GM12878 (cell line): ENCODE measurements at regions not wholly inside any gene's neighbourhood (a gene's known extent, or its start where the extent isn't known, plus 50 kb on each side); places are given as distances from the start of the nearest gene placed in this dataset.

Source experiments
- ATAC-seq: fragments of 200-7000 bp; cut with Tn5 transposase; 3 replicates; pipeline ENCODE4 v1.9.1; 2020; ENCODE audit warnings: mild to moderate bottlenecking, moderate library complexity
- BruUV-seq: library from RNA; stranded (reverse); fragments of 400-500 nt; replicated peaks from 2 replicates; lab custom pipeline; 2021; lab: Mats Ljungman, UMichigan
- CTCF ChIA-PET: fragments of 300-600 bp; sonication (Branson Sonifier 250); formaldehyde crosslinking; extraction: SDS; loops from one replicate; lab custom pipeline; 2021; ENCODE audit warnings: inconsistent platforms; lab: Yijun Ruan, JAX
- POLR2A ChIA-PET: fragments of 350-600 bp; formaldehyde crosslinking; extraction: SDS; loops from one replicate; lab custom pipeline; 2021; ENCODE audit warnings: inconsistent platforms; lab: Charles Lee
- RAD21 ChIA-PET: fragments of 300-600 bp; sonication (Branson Sonifier 250); formaldehyde crosslinking; loops from one replicate; lab custom pipeline; 2023; ENCODE audit warnings: antibody characterized with exemption; ENCODE audit not compliant: unreplicated experiment; lab: Charles Lee
- SMC1A ChIA-PET: fragments of 300-600 bp; sonication (Branson Sonifier 250); formaldehyde crosslinking; loops from one replicate; lab custom pipeline; 2023; ENCODE audit not compliant: unreplicated experiment, uncharacterized antibody; lab: Charles Lee
- DNase-seq: peaks from one replicate; pipeline ENCODE4 v3.0.0-alpha.2; 2011; ENCODE audit warnings: low read depth, low spot score
- FAIRE-seq: peaks from 3 replicates; lab custom pipeline; 2011; peaks lifted over from hg19 to GRCh38; lab: Jason Lieb, UNC
- H2AFZ ChIP-seq: 2 replicates; pipeline ENCODE4 v1.6.0; 2011; ENCODE audit warnings: low read depth, low read length, control low read depth; ENCODE audit not compliant: control insufficient read depth
- H3K27ac ChIP-seq: 2 replicates; pipeline ENCODE4 v1.5.1; 2011; ENCODE audit warnings: control low read depth; ENCODE audit not compliant: control insufficient read depth, insufficient read depth
- H3K27me3 ChIP-seq, 2 experiments: replicated peaks in 1 of 2; 2 replicates each; pipeline versions ENCODE4 v1.6.0 to v1.6.1; 2011; ENCODE audit warnings: low read length in 1 of 2; ENCODE audit not compliant: control insufficient read depth in 2 of 2, insufficient read depth in 2 of 2
- H3K36me3 ChIP-seq, 2 experiments: 2 replicates each; pipeline ENCODE4 v1.5.1; 2011; ENCODE audit warnings: low read length in 1 of 2; ENCODE audit not compliant: control insufficient read depth in 2 of 2, insufficient read depth in 2 of 2
- H3K4me1 ChIP-seq: 2 replicates; pipeline ENCODE4 v1.6.1; 2011; ENCODE audit warnings: mild to moderate bottlenecking, low read length, moderate library complexity, mixed read lengths; ENCODE audit not compliant: control insufficient read depth, insufficient read depth
- H3K4me2 ChIP-seq: 2 replicates; pipeline ENCODE4 v1.6.0; 2011; ENCODE audit warnings: control low read depth; ENCODE audit not compliant: control insufficient read depth, insufficient read depth
- H3K4me3 ChIP-seq: fragments of 200-600 bp; sonication (generic); 2 replicates; pipeline ENCODE4 v1.5.1; 2016
- H3K79me2 ChIP-seq: 2 replicates; pipeline ENCODE4 v1.6.0; 2011; ENCODE audit warnings: low read length; ENCODE audit not compliant: control insufficient read depth, insufficient read depth
- H3K9ac ChIP-seq: 2 replicates; pipeline ENCODE4 v1.8.0; 2011; ENCODE audit warnings: low read length, control low read depth, mixed read lengths; ENCODE audit not compliant: control insufficient read depth, insufficient read depth
- H3K9me3 ChIP-seq: replicated peaks from 3 replicates; pipeline ENCODE4 v1.5.1; 2011; ENCODE audit warnings: mild to moderate bottlenecking, low read length; ENCODE audit not compliant: control insufficient read depth, insufficient read depth
- H4K20me1 ChIP-seq: 2 replicates; pipeline ENCODE4 v1.6.0; 2011; ENCODE audit not compliant: control insufficient read depth, insufficient read depth
- CHD1 ChIP-seq: IDR thresholded peaks from 2 replicates; pipeline ENCODE4 v1.6.1; 2012; ENCODE audit warnings: low read depth, low read length, improper control_type of control experiment
- KAT2A ChIP-seq: conservative IDR thresholded peaks from 2 replicates; pipeline ENCODE4 v1.6.1; 2011; ENCODE audit warnings: low read depth, low read length; ENCODE audit not compliant: control insufficient read depth
- WGBS: methylation state at CpG from one replicate; pipeline ENCODE4 v1.1.6; 2016; ENCODE audit warnings: low lambda C conversion rate; ENCODE audit not compliant: insufficient replicate concordance, insufficient coverage; ENCODE audit errors: missing lambda C conversion rate; 5-methylcytosine and 5-hydroxymethylcytosine counted together
- in situ Hi-C: fragments of 300-500 bp; cut with MboI; formaldehyde crosslinking; loops from 9 replicates; pipeline ENCODE4 v1.14.3; 2018; ENCODE audit warnings: mixed read lengths
- intact Hi-C: fragments of 100-400 bp; cut with micrococcal nuclease; formaldehyde crosslinking; loops from one replicate; pipeline ENCODE4 v1.14.2; 2022; ENCODE audit not compliant: unreplicated experiment

GRCh38 chr5:39948341-39948740 lies 523.6 kb upstream of the DAB2 start:
- POLR2A ChIA-PET: no interaction called here
- RAD21 ChIA-PET: interaction anchor here (1.4 to 3.3 kb wide), 4 partner anchors 736 to 765 kb away, joined by 4 to 21 read pairs (median 12); no protein-coding TSS in a partner anchor

GRCh38 chr5:39947657-39948056 lies 522.9 kb upstream of the DAB2 start:
- FAIRE-seq (no peak), ATAC-seq (no peak), DNase-seq (no peak)
- RAD21 ChIA-PET: interaction anchor here (1.4 to 3.3 kb wide), 4 partner anchors 736 to 766 kb away, joined by 4 to 21 read pairs (median 12); no protein-coding TSS in a partner anchor
- no peak overlapping the region for H3K9ac ChIP-seq
- SMC1A ChIA-PET: interaction anchor here (1.4 to 2.2 kb wide), 6 partner anchors 13 to 788 kb away, joined by 4 to 41 read pairs (median 9); no protein-coding TSS in a partner anchor
- intact Hi-C loops (loop anchor here (2.0 to 10.0 kb wide), 4 partner anchors 233 to 930 kb away; no protein-coding TSS in a partner anchor), in situ Hi-C loops (loop anchor here (10.0 kb wide), 1 partner anchor 363 kb away; no protein-coding TSS in a partner anchor)
- no peak overlapping the region for H3K27ac ChIP-seq
- no peak overlapping the region for H3K4me3 ChIP-seq
- no peak overlapping the region for H2AFZ ChIP-seq
- H3K4me2 ChIP-seq: no peak overlapping the region
- no peaks in the 10 kb centered on the region for H4K20me1 ChIP-seq
- no peaks in the 10 kb centered on the region for H3K9me3 ChIP-seq
- H3K79me2 ChIP-seq: no peaks in the 10 kb centered on the region
- H3K36me3 ChIP-seq: no peaks in the 10 kb centered on the region
- POLR2A ChIA-PET: no interaction called here
- no peaks in the 10 kb centered on the region for H3K27me3 ChIP-seq
- CTCF ChIA-PET: interaction anchor here (1.0 to 4.5 kb wide), 9 partner anchors 13 to 791 kb away, joined by 3 to 40 read pairs (median 4); no protein-coding TSS in a partner anchor
- TF ChIP-seq CHD1: no peak
- WGBS: 0% methylated on average over 1 of the region's 1 CpG
- H3K4me1 ChIP-seq: no peaks in the 10 kb centered on the region
- BruUV-seq: no TSS peak

More at GRCh38 chr5:39948341-39948740, 523.6 kb upstream of the DAB2 start:
- no peaks in the 10 kb centered on the region for H4K20me1 ChIP-seq
- TF ChIP-seq KAT2A: no peak
- H3K27ac ChIP-seq: no peak overlapping the region
- no peaks in the 10 kb centered on the region for H3K79me2 ChIP-seq
- in situ Hi-C loops (loop anchor here (10.0 kb wide), 1 partner anchor 364 kb away; no protein-coding TSS in a partner anchor), intact Hi-C loops (loop anchor here (2.0 to 10.0 kb wide), 4 partner anchors 234 to 929 kb away; no protein-coding TSS in a partner anchor)
- H3K4me1 ChIP-seq: no peaks in the 10 kb centered on the region
- ChIA-PET CTCF (interaction anchor here (0.6 to 4.5 kb wide), 15 partner anchors 12 to 1170 kb away, joined by 3 to 40 read pairs (median 4); partner anchors contain the start of gene PTGER4), SMC1A (interaction anchor here (0.9 to 2.2 kb wide), 11 partner anchors 7 to 930 kb away, joined by 3 to 41 read pairs (median 6); no protein-coding TSS in a partner anchor)
- no peak for DNase-seq
- no peak overlapping the region for H3K9ac ChIP-seq
- H3K4me2 ChIP-seq: no peak overlapping the region
- WGBS: 0% methylated on average over 1 of the region's 1 CpG
- H3K4me3 ChIP-seq: no peak overlapping the region
- FAIRE-seq: no peak
- no peaks in the 10 kb centered on the region for H3K36me3 ChIP-seq
- H2AFZ ChIP-seq: no peak overlapping the region
- no peaks in the 10 kb centered on the region for H3K27me3 ChIP-seq
- no TSS peak for BruUV-seq
- no peak for ATAC-seq
- no peaks in the 10 kb centered on the region for H3K9me3 ChIP-seq
